ENCODE measurements at regions not wholly inside any gene's neighbourhood (a gene's known extent, or its start where the extent isn't known, plus 50 kb on each side); places are given as distances from the start of the nearest gene placed in this dataset.

DNA sequence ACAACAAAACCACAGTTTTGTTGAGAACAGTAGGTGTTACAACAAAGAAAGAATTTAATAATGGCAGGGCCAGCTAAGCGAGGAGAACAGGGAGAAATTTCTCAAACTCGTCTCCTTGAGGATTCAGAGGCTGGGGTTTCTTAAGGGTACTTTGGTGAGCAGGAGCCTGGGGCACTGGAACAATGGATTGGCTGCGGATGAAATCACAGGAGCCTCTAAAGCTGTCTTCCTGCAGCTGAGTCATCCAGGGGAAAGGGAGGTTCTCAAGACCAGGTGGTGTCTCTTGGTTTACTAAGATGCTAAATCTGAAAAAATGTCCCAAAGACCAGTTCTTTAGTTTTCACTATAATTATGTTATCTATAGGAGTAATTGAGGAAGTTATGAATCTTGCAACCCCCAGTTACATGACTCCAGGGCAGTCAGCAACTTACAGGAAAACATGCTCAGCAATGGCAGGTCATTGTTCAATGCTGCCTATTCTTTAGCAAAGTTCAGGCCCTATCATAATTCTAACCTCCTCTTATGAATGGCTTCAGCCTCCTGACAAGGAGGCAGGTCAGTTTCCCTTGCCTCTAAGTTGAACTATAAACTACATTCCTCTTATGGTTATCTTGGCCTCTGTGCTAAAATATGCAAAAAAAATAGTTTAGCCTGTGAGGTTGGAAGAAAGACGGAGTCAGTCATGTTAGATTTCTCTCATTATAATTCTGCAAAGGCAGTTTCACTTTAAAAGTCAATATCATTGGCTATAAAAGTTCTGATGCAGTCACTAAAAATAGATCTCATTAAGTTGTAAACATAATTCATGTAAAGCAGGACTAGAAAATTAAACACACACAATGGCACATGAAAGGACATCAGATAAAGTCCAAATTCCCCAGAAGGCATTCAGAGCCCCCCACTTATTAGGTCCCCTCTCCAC is 63.3 kb upstream of the CKS2 start:
- in situ Hi-C loops (cut with HindIII; ENCODE audit: low sequenced_read_pairs): no loop called here
- DNase-seq (ENCODE audit: low read depth): no peak
- TF ChIP-seq, protein P1, sequence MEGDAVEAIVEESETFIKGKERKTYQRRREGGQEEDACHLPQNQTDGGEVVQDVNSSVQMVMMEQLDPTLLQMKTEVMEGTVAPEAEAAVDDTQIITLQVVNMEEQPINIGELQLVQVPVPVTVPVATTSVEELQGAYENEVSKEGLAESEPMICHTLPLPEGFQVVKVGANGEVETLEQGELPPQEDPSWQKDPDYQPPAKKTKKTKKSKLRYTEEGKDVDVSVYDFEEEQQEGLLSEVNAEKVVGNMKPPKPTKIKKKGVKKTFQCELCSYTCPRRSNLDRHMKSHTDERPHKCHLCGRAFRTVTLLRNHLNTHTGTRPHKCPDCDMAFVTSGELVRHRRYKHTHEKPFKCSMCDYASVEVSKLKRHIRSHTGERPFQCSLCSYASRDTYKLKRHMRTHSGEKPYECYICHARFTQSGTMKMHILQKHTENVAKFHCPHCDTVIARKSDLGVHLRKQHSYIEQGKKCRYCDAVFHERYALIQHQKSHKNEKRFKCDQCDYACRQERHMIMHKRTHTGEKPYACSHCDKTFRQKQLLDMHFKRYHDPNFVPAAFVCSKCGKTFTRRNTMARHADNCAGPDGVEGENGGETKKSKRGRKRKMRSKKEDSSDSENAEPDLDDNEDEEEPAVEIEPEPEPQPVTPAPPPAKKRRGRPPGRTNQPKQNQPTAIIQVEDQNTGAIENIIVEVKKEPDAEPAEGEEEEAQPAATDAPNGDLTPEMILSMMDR (IDR thresholded peaks at IDR 0.05; ENCODE audit: low read depth, low read length, missing control alignments): no peak
- H3K4me3 ChIP-seq (ENCODE audit: low read depth, low read length): no peak overlapping the region

DNA sequence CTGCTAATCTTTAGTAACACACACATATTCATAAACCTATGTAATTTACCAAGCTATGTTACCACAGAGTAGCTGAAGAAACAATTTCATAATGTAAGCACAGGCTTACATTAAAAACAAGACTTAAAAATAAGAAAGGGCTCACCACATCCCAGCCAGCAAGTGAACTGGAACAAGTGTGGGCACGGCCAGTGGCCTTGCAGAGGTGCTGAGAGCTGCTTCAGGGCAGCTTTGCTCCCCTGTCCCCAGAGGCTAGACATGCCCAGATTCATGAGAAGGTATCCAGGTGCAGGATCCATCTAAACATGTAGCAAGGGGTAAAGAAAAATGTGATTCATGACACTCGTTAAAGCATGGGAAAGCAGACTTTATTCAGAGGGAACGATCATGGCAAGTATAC is 62.0 kb upstream of the CKS2 start:
- TF ChIP-seq, protein P1 (IDR thresholded peaks at IDR 0.05; ENCODE audit: low read depth, low read length, missing control alignments): no peak
- in situ Hi-C loops (cut with HindIII; ENCODE audit: low sequenced_read_pairs): no loop called here
- H3K4me3 ChIP-seq (ENCODE audit: low read depth, low read length): no peak overlapping the region
- no peak for DNase-seq (ENCODE audit: low read depth)

DNA sequence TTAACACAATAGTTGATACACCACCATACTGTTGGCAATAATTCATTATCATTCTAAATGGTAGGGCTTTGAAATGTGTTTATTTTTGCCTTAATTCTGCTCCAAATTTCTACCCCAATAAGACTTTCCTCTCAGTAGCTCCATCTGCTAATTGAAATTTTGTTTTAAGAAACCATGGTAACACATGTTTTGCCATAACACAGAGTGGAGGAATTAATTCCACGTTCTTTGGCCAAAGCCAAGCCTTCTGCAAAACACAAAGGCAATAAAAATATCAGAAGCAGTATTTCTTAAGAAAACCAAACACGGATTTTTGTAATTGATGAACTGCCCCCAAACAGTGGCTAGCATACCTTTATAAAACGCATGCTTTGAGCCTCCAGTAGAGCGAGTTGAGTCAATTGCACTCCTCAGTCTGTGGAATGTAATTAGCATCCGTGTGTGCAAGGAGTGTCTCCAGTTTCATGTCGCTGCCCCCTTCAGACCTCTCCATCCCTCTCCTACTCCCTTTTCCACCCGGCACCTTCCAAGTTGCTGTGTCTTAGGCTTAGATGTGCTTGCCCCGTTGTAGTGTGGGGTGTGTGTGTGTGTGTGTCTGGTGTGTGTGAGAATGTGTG is 58.2 kb upstream of the CKS2 start:
- in situ Hi-C loops (cut with HindIII; ENCODE audit: low sequenced_read_pairs): no loop called here
- TF ChIP-seq, protein P1 (IDR thresholded peaks at IDR 0.05; ENCODE audit: low read depth, low read length, missing control alignments): no peak
- no peak overlapping the region for H3K4me3 ChIP-seq (ENCODE audit: low read depth, low read length)
- DNase-seq (ENCODE audit: low read depth): no peak

DNA sequence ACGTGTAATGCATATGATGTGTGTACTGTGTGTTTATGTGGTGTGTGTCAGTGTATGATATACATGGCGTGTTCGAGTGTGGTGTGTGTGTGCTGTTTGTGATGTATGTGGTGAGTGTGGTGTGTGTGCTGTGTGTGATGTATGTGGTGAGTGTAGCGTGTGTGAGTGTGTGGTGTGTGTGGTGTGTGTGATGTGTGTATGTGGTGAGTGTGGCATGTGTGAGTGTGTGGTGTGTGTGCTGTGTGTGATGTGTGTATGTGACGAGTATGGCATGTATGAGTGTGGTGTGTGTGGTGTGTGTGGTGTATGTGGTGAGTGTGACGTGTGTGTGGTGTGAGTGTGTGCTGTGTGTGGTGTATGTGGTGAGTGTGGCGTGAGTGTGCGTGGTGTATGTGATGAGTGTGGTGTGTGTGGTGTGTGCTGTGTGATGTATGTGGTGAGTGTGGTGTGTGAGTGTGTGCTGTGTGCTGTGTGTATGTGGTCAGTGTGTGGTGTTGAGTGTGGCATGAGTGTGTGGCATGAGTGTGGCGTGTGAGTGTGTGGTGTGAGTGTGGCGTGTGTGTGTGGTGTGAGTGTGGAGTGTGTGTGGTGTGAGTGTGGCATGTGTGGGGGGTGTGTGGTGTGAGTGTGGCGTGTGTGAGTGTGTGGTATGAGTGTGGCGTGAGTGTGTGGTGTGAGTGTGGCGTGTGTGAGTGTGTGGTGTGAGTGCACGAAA is 56.8 kb upstream of the CKS2 start:
- TF ChIP-seq, protein P1 (IDR thresholded peaks at IDR 0.05; ENCODE audit: low read depth, low read length, missing control alignments): no peak
- DNase-seq (ENCODE audit: low read depth): no peak
- H3K4me3 ChIP-seq (ENCODE audit: low read depth, low read length): no peak overlapping the region
- in situ Hi-C loops (cut with HindIII; ENCODE audit: low sequenced_read_pairs): no loop called here

DNA sequence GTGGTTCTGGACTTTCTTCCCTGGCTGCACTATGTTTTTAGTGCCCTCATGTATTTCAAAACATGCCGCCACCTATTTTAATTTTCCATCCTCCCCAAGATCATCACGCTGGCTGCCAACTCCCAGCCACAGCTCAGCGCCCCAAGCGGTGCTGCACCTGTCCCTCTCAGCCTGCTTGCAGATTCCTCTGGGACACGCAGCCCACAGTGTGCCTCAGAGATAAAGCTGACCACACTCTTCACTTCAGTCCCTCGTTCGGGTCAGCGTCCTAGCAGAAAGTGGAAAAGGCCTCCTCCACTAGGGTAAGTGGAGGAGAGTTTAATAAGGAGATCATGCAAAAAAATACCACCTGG is 56.2 kb upstream of the CKS2 start:
- TF ChIP-seq, protein P1 (IDR thresholded peaks at IDR 0.05; ENCODE audit: low read depth, low read length, missing control alignments): no peak

DNA sequence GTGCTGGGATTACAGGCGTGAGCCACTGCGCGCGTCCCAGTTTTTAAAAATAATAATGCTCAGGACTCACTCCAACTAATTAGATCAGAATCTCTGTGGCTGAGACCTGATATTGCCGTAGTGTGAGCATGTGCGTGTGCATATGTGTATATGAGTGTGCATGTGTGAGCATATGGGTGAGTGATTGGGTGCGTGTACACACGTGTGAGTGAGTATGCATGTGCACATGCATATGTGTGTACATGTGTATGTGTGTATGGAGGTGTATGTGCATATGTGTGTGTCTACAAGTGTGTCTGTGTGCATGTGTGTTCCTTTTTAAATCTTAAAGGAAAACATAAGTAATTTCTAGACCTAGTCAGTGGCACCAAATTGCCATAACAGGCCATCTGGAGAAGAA is 54.8 kb upstream of the CKS2 start:
- in situ Hi-C loops (cut with HindIII; ENCODE audit: low sequenced_read_pairs): no loop called here
- TF ChIP-seq, protein P1 (IDR thresholded peaks at IDR 0.05; ENCODE audit: low read depth, low read length, missing control alignments): no peak
- H3K4me3 ChIP-seq (ENCODE audit: low read depth, low read length): no peak overlapping the region
- DNase-seq (ENCODE audit: low read depth): no peak

More for the DNA sequence above, 56.2 kb upstream of the CKS2 start:
- in situ Hi-C loops (cut with HindIII; ENCODE audit: low sequenced_read_pairs): no loop called here
- H3K4me3 ChIP-seq (ENCODE audit: low read depth, low read length): no peak overlapping the region
- DNase-seq (ENCODE audit: low read depth): no peak
